ENCODE measurements at regions not wholly inside any gene's neighbourhood (a gene's known extent, or its start where the extent isn't known, plus 50 kb on each side); places are given as distances from the start of the nearest gene placed in this dataset.
A peak's percentile ranks its signal among the peaks of the same experiment; 100 is the strongest.

DNA sequence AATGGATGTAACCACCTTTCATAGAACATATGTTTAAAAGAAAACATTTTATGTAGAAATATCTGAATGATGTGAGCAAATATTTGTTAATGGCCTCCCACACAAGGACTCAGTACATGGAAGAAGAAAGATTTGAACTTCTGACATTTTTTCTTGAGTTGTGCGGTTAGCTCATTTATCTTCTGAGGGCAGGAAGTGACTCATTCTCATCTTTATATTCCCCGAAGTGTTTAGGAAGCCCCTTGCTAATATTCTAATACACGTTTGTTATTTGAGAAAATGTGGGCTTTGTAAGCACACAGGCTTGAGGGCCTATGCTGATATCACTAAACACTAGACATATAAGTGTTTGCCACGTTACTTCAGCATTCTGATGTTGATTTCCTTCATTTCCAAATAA is 392.5 kb upstream of the PTBP2 start:
- TF ChIP-seq CTCF (IDR thresholded peaks at IDR 0.05; ENCODE audit: extremely low read depth in 1 of 2, insufficient read depth in 1 of 2, low read depth in 1 of 2, low read length in 2 of 2) (no peak), POLR2AphosphoS5 (IDR thresholded peaks at IDR 0.05; ENCODE audit: insufficient read depth, low read depth, low read length) (no peak), FOS (IDR thresholded peaks at IDR 0.05; ENCODE audit: borderline replicate concordance, insufficient read depth, low read length) (no peak), POLR2A (IDR thresholded peaks at IDR 0.05; ENCODE audit: low read depth, low read length) (no peak), EZH2 (IDR thresholded peaks at IDR 0.05; ENCODE audit: borderline replicate concordance, low read depth, low read length, severe bottlenecking) (no peak), MAX (IDR thresholded peaks at IDR 0.05; ENCODE audit: insufficient read depth, insufficient read length) (no peak), MYC (IDR thresholded peaks at IDR 0.05; ENCODE audit: low read depth, low read length) (no peak), GATA2 (IDR thresholded peaks at IDR 0.05; ENCODE audit: insufficient read depth, insufficient read length, low read depth, low read length) (no peak), JUN (IDR thresholded peaks at IDR 0.05; ENCODE audit: borderline replicate concordance, insufficient read depth, insufficient read length, low read depth) (peak; percentile 15)

Data from endothelial cell of umbilical vein (primary cell).